ENCODE measurements at regions not wholly inside any gene's neighbourhood (a gene's known extent, or its start where the extent isn't known, plus 50 kb on each side); places are given as distances from the start of the nearest gene placed in this dataset.
A peak's percentile ranks its signal among the peaks of the same experiment; 100 is the strongest.

DNA sequence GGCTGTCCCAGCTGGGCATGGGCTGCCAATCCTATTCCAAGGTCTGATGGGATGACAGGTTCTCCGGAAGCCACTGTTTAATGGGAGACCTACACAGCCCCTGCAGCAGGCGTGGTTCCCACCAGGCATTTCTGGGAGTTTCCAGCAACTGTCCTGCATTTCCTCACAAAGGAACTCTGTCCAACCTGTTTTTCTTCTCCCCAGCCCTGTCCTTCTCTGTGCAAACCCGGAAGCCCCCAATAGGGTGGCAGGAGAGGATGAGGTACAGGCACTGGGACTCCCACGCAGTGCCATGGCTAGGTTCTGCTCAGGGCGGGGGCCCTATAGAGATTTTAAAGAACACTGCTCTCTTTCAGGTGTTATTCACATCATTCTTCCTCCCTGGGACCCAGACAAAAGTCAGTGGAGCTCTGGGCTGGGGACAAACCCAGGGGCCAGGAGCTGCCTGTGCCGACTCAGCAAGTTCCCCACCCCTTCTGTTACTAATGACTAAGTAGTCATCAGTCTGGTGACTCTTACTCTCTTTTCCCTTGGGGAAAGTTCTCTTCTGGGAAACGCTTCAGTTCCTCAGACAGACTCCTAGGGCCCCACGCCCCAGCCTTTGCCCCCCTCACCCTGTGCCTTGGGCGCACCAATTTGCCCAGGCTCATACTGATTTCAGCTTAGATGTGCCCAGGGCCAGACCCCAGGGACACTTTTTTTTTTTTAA is 97.7 kb downstream of the CD47 start:
- no peak for DNase-seq (ENCODE audit: low read depth in 4 of 4, low spot score in 2 of 4)

DNA sequence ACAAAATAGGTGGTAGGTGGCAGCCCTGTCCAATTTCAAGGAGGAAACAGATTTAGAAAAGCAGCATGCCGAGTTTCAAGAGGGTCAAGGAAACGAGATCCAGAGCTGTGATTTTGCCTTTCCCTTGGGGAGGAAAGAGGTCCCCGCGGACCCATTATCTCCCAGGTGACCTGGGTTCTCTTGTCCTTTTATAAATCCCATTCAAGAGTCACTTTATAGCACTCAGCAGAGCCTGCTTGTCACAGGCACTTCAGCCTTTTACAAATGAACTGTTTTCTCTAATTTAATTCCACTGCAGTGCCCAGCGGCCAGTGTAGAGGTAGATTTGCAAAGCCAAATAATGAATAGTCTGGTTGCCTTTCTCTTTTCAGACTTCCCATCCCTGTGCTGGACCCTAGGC is 99.9 kb downstream of the CD47 start:
- DNase-seq (ENCODE audit: low read depth in 4 of 4, low spot score in 2 of 4) = no peak

DNA sequence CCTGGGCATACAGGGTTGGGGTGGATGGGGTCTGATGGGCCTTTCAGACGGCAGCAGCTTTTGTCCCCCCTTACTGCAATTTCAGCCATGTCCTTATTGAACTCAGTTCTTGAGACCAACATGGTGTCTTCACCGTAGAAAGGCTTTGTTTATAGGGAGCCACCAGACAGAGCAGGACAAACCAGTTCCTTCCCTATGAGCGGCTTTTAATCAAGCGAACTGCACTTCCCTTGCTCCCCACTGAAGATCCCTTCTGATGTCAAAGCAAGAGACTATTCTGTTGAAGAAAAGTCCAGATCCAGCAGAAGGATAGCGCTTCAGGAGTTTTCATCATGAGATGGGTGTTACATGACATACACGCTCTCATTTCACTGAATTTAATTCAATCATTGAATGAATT is 100.4 kb downstream of the CD47 start:
- no peak for DNase-seq (ENCODE audit: low read depth in 4 of 4, low spot score in 2 of 4)

DNA sequence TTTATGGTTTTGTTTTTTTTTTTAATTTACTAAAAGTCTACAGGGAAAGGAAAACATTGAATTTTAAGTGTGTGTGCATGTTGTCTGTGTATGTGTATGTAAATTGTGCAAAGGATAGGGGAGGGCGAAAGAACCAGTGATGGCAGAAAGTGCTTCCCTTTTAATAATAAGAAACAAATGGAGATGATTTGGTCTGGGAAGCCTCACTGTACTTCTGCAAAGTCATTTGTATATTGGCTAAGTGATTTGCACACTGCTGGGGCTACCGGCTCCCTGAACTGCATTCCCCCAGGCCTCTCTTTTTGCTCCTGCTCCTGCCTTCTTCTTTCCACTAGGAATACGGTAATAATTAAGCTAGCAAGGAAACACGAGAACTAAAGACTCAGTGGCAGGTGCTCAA is 101.2 kb downstream of the CD47 start:
- DNase-seq (ENCODE audit: low read depth in 4 of 4, low spot score in 2 of 4) = no peak

DNA sequence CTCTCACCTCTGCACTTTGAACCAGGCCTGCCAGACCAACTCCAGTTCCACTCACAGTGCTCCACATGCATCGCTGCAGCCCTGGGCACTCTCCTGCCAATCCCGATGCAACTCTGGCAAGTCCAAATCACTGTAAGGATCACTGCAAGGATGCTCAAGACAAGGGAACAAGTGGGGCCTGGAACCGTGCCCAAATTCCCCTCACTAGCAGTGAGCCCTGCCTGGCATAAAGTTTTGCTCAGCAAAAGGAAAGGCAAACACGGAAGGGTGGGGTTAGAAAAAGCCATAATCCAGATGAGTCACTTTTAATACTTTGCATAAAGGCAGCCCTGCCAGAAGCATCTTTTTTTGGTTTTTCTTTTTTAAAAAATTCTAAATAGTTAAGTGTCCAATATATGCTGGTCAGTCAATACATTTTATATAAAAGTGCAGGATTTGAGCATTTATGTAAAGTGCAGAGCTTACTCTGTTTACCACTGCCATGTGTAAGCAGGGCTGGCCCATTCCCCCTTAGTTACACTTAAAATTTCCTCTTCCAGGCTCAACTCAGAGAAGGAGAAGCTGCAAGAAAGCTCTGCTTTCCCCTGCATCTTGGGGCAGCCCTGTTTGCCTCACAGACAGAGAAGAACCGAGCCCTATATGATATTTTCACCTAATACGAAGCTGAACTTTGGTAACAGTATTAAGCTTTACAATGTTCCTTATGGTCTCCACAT is 102.2 kb downstream of the CD47 start:
- DNase-seq (ENCODE audit: low read depth in 4 of 4, low spot score in 2 of 4) = no peak

DNA sequence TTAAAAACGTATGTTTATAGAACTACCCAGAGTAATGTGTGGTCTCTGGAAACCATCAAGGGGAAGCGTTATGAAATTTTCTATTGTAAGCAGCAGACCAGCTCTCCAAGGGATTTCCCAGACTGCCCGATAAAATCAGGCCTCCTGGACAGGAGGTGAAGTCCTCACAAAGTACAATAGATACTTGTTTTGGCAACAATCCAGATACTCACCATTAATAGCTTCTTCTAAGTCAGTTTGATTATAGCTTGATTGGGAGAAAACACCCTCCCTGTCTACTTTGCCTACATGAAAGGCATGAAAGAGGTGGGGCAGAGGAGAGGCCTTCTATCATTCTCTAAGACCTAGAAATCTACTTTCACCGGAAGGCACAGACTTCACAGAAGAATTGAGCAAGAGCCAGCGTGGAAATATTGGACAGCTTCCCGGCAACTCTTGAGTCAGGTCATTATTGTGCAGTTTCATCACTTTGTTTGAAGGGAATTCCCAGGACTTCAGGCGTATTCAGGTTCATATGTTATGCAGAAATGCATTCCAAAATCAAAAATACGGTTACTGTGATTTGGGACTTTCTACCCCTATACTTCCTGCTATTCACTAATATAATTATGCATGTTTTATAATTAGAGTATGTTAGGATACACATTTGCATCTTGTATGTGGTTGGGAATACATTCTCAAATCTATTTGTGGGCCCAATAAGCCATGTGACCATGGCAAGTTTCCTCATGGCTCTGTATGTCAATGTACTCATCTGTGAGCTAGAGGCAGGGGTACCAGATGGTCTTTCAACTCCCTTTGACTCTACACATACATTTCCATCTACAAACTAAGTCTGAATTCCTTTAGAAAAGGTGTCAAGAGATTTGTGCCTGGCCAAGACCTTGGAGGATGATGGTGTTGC is 103.5 kb downstream of the CD47 start:
- no peak for DNase-seq (ENCODE audit: low read depth in 4 of 4, low spot score in 2 of 4)

DNA sequence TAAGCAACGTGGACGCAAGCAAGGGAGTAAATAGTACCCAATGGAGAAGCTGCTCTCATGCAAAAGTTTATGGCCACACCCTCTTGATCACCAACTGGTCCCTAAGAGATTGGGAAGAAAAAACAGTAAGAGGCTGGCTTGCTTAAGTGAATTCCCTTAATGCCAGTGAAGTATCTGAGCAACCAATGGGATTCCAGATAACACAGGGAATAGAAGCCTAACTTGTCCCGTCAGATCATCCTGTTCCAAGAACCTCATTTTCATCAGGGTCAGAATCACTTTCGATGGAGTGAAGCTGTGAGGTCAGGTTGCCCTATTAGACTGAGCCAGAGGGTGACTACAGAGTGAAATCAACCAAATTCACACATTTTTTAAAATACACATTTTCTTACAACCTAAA is 104.3 kb downstream of the CD47 start:
- no peak for DNase-seq (ENCODE audit: low read depth in 4 of 4, low spot score in 2 of 4)

DNA sequence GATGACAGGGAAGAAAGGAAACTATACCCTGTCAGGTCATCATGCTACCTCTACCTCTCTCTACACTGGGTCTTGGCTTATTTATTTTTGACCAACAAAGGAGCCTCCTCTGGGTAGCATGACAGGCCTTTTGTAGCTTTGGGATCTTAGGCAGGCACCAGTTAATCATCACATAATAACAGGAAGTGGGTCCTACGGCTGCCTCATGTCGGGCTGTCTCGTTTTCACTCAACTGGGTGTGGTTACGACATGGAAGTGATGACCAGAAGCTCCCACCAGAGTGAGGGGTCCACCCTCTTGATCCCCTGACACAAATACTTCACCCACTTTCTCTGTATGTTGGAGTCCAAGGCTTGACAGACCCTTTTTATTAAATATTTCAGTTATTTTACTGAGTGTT is 105.3 kb downstream of the CD47 start:
- no peak for DNase-seq (ENCODE audit: low read depth in 4 of 4, low spot score in 2 of 4)

DNA sequence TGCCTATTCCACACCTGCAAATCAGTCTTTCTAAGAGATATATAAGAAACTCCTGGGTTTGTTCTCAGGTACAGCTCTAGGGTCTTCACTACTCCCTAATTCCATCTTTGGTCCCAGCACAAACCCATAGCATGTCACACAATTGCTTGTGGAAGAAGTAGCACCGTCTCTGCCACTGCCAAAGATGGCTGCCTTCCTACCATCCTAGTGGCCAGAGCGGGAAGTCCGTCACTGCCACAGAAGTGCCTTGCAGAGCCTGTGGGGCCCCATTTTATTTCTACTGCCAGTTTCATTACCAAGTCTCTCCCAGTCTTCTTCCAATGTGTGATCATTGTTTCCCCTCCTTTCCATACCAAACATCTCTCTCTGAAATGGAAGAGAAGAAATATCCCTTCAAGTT is 107.6 kb downstream of the CD47 start:
- no peak for DNase-seq (ENCODE audit: low read depth in 4 of 4, low spot score in 2 of 4)

DNA sequence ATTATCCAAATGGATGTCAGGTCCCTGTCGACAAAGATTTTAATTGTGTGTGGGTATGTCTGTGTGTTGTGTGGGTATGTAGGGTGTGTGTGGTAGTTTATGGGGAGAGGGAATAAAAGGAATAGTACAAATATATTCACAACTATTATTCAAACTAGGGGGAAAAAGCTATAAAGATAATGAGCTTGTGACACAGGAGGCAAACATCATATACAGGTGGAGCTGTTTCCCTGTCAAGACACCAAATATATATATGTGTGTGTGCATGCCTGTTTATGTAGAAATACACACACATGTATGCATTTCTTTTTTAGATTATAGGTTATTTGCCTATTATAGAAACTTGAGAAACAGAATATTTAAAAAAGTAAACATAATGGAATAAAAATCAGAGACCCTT is 108.7 kb downstream of the CD47 start:
- DNase-seq (ENCODE audit: low read depth in 4 of 4, low spot score in 2 of 4) = no peak

DNA sequence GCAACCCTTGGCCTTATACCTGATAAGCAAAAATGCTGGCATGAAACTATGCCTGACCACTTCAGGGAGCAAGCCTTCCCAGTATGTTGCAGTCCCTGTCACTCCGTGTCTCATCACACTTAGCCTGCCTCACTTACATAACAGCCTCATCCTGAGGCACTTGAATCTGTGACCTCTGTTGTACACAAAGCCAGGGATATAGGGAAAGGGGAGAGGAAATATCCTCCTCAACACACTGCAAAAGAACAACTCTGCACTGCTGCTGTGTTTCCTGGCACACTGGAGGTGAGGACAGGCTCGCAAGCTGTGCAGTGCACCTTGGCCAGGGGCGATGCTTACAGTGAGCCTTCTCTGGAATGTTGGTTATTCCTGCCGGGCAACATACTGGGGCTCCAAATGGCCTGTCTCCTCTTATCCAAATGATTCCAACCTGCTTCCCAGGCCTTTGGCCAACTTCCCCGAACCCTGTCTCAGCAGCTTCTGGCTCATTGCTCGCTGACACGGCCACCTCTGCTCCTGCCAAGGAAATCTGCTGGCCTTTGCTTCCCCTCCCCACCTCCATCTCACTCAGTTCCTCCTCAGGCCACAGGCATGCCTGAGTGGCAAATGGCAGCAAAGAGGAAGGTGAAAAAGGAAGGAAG is 109.2 kb downstream of the CD47 start:
- no peak for DNase-seq (ENCODE audit: low read depth in 4 of 4, low spot score in 2 of 4)

DNA sequence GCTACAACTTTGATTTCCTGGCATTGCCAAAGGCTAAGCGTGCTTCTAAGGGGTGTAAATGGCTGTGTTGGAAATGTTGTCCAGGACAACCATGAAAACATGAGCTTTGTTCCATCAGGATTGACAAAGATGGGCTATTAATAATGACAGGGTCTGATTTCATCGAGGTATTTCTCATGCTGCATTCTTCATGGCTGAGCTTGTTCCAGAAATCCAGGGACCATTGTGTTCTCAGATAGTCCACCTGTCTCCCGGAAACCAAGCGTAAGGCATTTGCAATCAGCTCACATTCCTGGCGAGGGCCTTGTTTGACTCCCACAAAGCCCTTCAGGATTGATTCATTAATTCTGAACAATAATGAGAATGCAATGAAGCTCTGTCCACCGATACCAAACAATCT is 111.3 kb downstream of the CD47 start:
- DNase-seq (ENCODE audit: low read depth in 4 of 4, low spot score in 2 of 4) = no peak

DNA sequence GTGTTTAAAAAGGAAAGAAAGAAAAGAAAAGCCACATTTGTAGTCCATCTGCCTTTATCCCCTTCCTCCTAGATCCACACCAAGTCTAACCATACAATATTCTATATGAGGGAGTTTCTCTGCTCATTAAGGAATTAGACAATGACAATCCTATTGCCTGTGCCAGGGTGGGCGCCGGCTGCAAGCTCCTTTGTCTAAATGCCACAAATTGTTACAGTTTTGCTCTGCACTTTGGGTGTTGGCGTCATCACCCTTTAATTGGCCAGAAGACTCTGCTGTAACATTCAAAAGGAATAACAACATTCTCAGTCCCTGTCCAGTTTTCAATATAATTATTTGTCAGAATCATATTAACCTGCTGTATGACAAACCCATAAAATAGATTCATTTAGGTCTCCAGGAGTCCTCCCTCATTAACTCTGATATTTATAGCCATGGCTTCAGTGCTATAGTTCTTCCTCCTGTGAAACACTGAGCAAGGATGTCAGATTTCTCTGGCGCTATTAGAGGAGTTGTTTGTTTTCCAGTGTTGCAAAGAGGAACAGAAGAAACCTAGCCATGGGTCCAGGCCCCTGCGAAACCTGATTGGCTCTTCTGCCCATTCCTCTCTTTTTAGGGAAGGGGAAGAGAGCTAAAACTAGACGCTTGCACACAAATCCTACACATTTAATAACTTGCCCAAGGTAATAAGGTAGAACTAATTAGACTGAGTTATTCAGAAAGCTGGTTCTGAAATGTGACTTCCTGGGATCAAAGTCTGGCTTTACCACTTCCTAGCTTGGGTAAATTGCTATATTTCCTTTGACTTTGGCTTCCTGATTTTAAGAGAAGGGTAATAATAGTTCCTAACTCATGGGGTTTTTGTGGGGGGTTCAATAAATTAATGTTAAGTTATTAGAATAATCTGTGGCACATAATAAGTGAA is 112.4 kb downstream of the CD47 start:
- DNase-seq (ENCODE audit: low read depth in 4 of 4, low spot score in 2 of 4) = peak in 1 of 4 donors; percentile 37

DNA sequence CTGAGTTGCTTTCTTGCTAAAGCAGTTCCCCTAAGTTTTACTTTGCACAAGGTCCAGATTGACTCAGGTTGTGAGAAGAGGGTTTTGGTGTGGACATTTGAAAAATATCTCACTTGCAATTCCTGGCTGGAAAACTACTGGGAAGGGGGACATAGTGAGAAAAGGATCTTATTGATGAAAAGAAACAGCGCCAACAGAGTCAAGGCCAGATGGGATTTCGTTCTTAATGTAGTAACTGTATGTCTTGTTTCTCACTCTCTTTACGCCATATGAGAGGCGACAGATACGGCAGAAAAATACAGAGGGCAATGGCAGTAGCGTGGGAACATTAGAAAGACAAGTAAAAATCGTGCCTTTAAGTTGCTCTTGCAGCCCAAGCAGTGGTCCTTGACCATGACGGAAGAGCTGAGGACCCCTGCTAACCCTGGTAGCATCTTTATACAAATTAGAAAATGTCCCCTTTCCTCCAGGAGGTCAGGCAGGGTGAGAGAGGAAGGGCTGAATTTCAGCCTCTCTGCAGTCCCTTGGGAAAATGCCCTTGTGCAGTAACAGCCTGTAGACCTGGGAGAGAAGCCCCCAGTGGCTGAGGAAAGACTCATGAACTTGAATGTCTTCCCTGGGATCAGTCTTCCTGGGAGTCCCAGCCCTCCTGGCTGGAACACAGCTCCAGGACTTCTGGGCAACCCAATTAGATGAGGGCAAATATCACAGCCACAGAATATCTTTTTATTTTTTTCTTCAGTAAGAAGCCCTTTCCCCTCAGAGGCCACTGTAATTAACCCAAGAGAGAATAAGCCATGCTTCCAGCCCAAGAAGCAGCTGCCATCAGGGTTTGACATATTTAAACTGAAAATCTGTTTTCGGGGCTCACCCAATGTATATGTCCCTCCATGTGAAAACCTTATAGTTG is 113.4 kb downstream of the CD47 start:
- DNase-seq (ENCODE audit: low read depth in 4 of 4, low spot score in 2 of 4) = no peak

DNA sequence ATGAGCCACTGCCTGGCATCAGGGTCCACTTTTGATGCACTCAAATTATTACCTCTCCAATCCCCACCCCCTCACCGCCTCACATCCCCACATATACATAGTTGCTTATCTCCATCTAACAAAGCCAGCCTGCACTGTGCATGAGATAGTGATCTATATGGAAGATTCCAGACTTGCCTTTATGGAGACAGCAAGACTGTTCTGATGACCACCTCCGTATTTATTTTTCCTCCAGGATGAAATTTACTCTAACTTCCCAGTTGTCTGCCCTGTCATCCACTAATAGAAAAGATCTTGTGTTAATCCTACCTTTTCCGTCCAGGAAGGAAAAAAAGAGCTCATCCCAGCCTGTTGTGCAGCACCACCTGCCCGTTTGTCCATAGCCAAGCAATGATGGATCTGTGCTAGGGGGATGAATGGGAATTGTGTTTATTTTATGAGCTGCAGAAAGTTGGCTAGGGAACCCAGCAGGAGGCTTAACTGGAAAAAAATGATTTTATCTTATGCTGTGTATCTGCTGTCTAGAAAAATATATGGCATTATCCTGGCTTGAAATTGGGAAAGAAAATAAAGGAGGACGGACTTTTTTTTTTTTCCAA is 114.5 kb downstream of the CD47 start:
- DNase-seq (ENCODE audit: low read depth in 4 of 4, low spot score in 2 of 4) = no peak

DNA sequence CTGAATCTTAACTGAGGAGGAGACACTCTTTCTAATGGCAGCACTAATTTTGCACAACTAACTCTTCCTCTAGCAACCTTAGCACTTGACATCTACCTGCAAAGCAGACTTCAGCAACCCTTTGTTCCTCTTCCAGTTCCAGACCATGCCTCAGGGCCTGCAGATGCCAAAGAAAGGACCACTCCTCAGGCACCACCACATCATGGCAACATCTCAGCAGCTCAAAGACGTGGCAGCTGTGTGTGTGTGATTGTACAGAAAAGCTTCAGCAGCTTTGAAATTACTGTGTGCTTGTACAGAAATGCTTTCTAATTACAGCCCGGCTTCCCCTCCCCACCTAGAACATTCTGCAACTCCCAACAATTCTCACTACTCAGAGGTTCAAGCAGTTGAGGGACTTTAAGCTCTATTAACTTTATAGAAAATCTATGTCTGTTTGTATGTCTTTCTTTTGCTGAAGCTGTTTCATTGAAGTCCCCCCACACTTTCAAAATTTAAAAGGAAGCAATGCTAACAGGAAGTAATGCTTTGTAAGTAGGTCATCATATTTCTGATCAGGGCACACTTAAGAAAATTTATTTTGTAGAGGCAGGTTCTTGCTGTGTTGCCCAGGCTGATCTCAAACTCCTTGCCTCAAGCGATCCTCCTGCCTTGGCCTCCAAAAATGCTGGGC is 115.2 kb downstream of the CD47 start:
- no peak for DNase-seq (ENCODE audit: low read depth in 4 of 4, low spot score in 2 of 4)

DNA sequence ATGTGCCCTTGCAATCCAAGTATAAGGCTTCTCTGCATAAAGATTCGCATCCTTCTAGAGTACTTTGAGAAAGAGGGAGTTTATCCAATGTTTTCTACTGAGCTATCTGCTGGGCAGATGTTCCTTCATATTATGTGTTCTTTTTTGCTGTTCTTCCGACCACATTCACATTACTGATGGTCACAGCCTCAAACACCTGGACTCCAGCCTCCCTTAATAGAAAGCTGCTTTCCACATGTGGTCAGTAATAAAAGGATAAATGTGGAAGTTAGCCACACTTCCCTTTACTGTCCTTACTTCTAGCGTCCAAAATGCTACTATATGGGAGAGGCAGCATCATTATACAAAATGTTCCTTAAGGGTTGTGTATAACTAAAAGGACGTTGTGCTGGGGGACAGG is 116.9 kb downstream of the CD47 start:
- DNase-seq (ENCODE audit: low read depth in 4 of 4, low spot score in 2 of 4) = no peak

DNA sequence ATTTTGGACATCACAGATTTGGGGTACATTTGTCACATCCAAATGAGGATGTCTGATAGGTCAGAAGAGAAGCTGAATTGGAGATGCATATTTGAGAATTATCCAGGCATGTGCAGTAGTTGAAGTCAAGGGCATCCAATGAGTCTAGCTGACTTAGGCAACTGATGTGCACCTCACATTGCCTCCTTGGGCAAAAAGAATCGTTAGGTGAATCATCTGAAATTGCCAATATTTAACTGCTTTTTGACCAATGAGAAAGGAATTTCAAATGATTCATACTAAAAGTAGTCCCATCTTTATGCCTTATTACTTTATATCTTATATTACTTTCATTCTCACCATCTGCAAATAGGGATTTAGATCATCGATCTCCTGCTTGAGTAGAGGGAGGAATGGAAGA is 117.7 kb downstream of the CD47 start:
- DNase-seq (ENCODE audit: low read depth in 4 of 4, low spot score in 2 of 4) = no peak
